ENCODE measurements at regions not wholly inside any gene's neighbourhood (a gene's known extent, or its start where the extent isn't known, plus 50 kb on each side); places are given as distances from the start of the nearest gene placed in this dataset.
"Not testable (repeated sequence)": the region's sequence is repeated elsewhere in the genome, so short reads cannot be mapped to it uniquely, and the experiment has no call there.

DNA sequence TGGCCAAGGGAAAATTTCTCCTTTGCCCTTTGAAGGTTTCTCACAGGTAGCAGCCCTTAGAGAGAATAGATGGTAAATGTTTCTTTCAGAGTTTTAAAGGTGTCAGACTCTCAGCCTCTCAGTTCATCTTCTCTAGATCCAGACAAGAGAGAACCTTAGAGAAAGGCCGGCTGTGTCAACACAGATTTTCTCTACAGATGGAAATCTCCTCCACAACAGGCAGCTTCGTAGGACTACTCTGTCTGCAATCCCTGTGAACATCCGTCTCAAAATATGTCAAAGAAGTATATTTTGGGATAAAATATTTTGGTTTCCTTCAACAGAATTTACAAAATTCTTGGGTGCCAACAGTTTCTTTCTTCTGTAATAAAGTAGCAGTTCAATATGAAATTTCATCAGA lies 282.1 kb upstream of the POU1F1 start:
- ChIA-PET CTCF (no interaction called here), POLR2A (no interaction called here)
- no peaks in the 10 kb centered on the region for H3K27me3 Mint-ChIP-seq
- no peak overlapping the region for H3K27ac Mint-ChIP-seq
- DNase-seq: no peak
- H3K4me1 Mint-ChIP-seq: no peaks in the 10 kb centered on the region
- no peaks in the 10 kb centered on the region for H3K36me3 Mint-ChIP-seq (ENCODE audit: low read depth)
- no peak overlapping the region for H3K4me3 Mint-ChIP-seq
- no peaks in the 10 kb centered on the region for H3K9me3 Mint-ChIP-seq

DNA sequence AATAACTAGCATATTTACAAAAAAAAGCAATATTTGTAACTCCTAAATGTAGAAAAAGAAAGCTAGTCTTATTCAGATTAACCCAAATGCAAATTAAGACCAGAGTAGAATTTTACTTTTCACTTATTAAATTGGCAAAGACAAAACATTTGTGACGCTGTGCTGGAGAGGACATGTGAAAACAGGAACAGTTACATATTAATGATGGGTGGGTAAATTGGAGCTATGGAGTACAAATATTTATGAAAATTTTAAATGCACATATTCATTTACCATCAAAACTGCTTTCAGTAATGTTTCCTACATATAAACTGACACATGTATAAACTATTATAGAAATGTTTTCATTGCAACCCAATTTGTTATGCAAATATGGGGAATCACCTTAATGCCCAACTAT lies 278.9 kb upstream of the POU1F1 start:
- Mint-ChIP-seq H3K27ac (no peak overlapping the region), H3K36me3 (ENCODE audit: low read depth) (no peaks in the 10 kb centered on the region), H3K4me3 (no peak overlapping the region), H3K4me1 (no peaks in the 10 kb centered on the region), H3K27me3 (no peaks in the 10 kb centered on the region), H3K9me3 (no peaks in the 10 kb centered on the region)
- no peak for DNase-seq
- ChIA-PET CTCF (no interaction called here), POLR2A (no interaction called here)

DNA sequence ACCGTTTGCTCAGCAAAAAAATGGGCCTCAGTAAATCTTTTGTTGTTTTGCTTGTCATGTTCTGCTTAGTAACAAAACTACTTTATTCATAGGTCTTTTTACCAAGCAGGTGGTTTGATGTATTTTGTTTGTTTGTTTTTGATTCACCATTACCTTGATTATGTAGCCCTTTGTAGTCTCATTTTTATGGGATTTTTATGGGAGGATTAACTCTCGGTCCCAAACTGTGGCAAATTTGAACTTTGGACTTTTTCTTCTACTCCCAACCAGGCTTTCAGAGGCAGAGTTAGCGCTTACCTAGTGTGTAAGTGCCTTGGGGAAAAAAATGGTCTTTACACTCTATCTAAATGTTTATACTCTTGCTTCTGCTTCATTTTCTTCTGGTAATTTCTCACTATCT lies 276.7 kb upstream of the POU1F1 start:
- H3K4me1 Mint-ChIP-seq: no peaks in the 10 kb centered on the region
- no peak overlapping the region for H3K4me3 Mint-ChIP-seq

DNA sequence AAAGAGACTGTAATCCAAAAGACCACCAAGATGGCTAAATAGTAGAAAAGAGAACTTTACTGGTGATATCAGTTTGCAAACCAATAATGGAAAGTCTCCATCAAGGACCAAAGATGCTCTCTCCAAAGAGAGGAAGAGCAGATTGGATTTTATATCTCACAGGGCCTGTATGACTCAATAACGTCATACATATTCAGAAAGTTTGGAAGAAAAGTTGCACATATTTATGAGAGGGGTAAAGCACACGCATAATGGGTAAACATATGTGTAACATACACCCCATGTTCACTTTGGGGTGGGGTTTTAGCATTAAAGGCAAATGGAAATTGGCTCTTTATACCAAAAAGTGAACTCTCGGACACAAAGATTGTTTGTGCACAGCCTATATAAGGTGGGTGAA lies 274.5 kb upstream of the POU1F1 start:
- Mint-ChIP-seq H3K36me3 (ENCODE audit: low read depth) (no peaks in the 10 kb centered on the region), H3K4me1 (no peaks in the 10 kb centered on the region), H3K27ac (no peak overlapping the region), H3K4me3 (no peak overlapping the region), H3K9me3 (no peaks in the 10 kb centered on the region), H3K27me3 (no peaks in the 10 kb centered on the region)
- POLR2A ChIA-PET: no interaction called here
- DNase-seq: no peak
- CTCF ChIA-PET: no interaction called here

More for the DNA sequence above, 276.7 kb upstream of the POU1F1 start:
- H3K27me3 Mint-ChIP-seq: no peaks in the 10 kb centered on the region
- no peaks in the 10 kb centered on the region for H3K9me3 Mint-ChIP-seq
- DNase-seq: no peak
- no peak overlapping the region for H3K27ac Mint-ChIP-seq
- CTCF ChIA-PET: no interaction called here
- POLR2A ChIA-PET: no interaction called here
- no peaks in the 10 kb centered on the region for H3K36me3 Mint-ChIP-seq (ENCODE audit: low read depth)

DNA sequence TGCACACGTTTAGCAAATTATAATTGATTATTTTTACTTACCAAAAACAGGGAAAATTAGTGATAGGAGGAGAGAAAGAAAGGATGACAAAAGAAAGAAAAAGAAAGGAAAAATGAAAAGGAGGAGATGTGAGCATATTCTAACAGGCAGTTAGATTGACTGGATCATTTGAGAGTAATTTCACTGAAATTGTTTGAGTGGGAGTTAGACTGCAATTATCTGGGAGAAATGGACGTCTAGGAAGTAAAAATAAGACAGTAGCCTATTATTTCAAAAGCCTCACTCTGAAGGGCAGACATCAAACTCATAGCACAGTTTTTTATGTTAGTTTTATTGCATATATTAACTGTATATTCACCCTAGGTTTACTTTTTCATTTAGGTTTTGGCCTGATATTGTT lies 272.8 kb upstream of the POU1F1 start:
- no peak overlapping the region for H3K27ac Mint-ChIP-seq
- CTCF ChIA-PET: no interaction called here
- H3K9me3 Mint-ChIP-seq: no peaks in the 10 kb centered on the region
- no peaks in the 10 kb centered on the region for H3K4me1 Mint-ChIP-seq
- DNase-seq: no peak
- POLR2A ChIA-PET: no interaction called here
- H3K36me3 Mint-ChIP-seq (ENCODE audit: low read depth): no peaks in the 10 kb centered on the region
- no peak overlapping the region for H3K4me3 Mint-ChIP-seq
- H3K27me3 Mint-ChIP-seq: no peaks in the 10 kb centered on the region

DNA sequence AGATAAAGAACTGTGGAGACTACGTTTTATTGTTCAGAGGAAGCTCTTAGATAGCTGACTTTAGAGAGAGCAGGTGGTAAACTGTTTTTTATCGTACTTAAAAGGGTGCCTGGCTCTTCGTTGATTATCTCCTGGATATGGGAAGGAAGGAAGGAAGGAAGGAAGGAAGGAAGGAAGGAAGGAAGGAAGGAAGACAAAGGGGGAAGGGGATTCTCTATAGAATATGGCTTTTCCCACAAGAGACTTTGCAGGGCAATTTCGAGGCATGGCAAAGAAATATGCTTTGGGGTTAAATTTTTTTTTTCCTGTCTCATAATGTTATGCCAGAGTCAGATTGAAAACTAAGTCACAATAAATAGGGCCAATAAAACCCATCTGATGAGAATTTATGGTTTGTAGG lies 271.9 kb upstream of the POU1F1 start:
- Mint-ChIP-seq H3K4me3 (no peak overlapping the region), H3K9me3 (no peaks in the 10 kb centered on the region), H3K4me1 (no peaks in the 10 kb centered on the region), H3K36me3 (ENCODE audit: low read depth) (no peaks in the 10 kb centered on the region), H3K27ac (no peak overlapping the region), H3K27me3 (no peaks in the 10 kb centered on the region)
- DNase-seq: no peak
- CTCF ChIA-PET: no interaction called here
- POLR2A ChIA-PET: no interaction called here

DNA sequence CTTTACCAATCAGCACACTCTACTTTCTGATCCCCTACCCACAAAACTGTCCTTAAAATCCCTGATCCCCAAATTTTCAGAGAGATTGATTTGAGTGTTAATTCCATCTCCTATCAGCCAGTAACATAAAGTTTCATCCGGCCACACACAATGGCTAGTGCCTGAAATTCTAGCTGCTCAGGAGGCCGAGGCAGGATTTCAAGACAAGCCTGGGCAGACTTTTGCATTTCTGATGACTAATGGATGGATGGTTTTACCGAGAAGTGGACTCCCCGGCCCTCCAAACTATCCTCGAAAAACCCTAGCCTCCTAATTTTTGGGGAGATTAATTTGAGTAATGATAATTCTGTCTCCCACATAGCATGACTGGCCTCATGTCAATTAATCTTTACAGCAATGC lies 269.8 kb upstream of the POU1F1 start:
- no peak overlapping the region for H3K4me3 Mint-ChIP-seq
- no peak overlapping the region for H3K27ac Mint-ChIP-seq
- CTCF ChIA-PET: no interaction called here
- POLR2A ChIA-PET: no interaction called here
- H3K9me3 Mint-ChIP-seq: no peaks in the 10 kb centered on the region
- H3K4me1 Mint-ChIP-seq: no peaks in the 10 kb centered on the region
- H3K27me3 Mint-ChIP-seq: no peaks in the 10 kb centered on the region
- no peaks in the 10 kb centered on the region for H3K36me3 Mint-ChIP-seq (ENCODE audit: low read depth)
- no peak for DNase-seq

DNA sequence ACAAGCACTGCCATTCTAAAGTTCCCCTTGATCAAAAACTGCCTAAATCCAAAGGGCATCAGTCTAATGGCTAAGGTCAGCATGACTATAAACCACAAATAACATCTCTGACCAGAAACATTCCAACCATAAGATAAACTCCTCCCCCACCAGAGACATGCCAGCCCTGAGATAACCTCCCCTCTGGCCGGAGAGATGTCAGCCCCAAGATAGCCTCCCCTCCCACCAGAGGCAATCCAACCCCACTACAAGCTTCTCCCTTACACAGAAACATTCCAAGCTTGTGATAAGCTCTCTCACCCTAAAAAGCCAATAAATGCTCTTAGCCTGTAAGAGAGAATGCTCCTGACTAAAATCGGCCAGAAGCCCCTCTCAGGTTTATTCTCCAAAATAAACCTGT lies 267.0 kb upstream of the POU1F1 start:
- H3K4me3 Mint-ChIP-seq; H3K27me3 Mint-ChIP-seq; H3K9me3 Mint-ChIP-seq; H3K27ac Mint-ChIP-seq; DNase-seq; H3K36me3 Mint-ChIP-seq (ENCODE audit: low read depth); POLR2A ChIA-PET; CTCF ChIA-PET; H3K4me1 Mint-ChIP-seq: not testable (repeated sequence)

DNA sequence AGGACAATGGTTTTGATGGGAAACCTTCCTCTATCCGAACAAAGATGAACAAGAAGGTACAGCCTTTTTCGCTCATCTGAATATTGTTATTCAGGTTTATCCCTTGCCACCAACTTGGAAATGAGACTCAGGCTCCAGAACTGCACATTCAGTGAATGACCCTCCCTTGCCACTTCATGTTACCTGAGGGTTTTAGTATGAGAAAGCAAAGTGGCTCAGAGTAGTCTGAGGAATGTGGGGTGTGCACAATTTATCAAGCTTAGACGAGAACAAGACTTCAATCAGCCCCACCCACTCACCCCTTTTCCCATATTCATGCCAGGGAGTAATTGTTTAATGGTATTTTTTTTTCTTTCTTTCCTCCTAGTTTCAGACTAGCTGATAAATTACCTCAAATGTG lies 265.3 kb upstream of the POU1F1 start:
- ChIA-PET CTCF (no interaction called here), POLR2A (no interaction called here)
- Mint-ChIP-seq H3K36me3 (ENCODE audit: low read depth) (no peaks in the 10 kb centered on the region), H3K4me3 (no peak overlapping the region), H3K27me3 (no peaks in the 10 kb centered on the region), H3K9me3 (no peaks in the 10 kb centered on the region), H3K4me1 (no peaks in the 10 kb centered on the region), H3K27ac (no peak overlapping the region)
- no peak for DNase-seq

DNA sequence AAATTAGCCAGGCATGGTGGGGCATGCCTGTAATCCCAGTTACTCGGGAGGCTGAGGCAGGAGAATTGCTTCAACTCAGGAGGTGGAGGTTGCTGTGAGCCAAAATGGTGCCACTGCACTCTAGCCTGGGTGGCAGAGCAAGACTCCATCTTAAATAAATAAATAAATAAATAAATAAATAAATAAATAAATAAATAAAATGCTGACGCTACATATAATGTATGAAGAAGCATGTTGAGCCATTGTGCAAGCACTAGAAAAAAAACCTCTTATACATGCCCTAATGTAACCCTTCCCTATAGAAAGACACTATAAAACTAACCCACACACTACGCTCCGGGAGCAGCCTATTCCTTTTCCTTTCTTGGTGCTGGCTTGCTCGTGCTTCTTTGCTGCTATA lies 262.3 kb upstream of the POU1F1 start:
- H3K4me1 Mint-ChIP-seq, H3K27me3 Mint-ChIP-seq, POLR2A ChIA-PET: not testable (repeated sequence)

DNA sequence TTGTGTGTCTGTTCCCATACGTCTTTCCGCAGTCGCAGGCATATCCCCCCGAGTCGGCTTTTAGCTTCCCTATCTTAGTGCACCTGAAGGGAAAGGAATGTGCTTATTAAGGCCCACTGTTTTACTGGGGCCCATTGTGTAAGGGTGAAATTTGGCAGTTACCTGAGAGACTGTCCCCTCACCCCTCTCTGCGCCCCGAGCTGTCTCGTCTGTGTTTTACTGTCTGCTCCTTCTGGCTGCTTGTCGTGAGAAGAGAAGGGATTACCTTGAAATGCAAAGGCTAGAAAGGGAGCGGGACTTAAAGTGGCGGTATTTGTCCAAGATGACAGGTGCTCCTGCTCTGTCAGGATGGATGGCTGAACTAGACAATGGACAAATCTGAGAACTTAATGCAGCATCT lies 233.0 kb upstream of the POU1F1 start:
- ChIA-PET CTCF (no interaction called here), POLR2A (no interaction called here)
- H3K27ac Mint-ChIP-seq: no peak overlapping the region
- no peak overlapping the region for H3K4me3 Mint-ChIP-seq
- H3K36me3 Mint-ChIP-seq (ENCODE audit: low read depth): no peaks in the 10 kb centered on the region
- no peak for DNase-seq
- no peaks in the 10 kb centered on the region for H3K27me3 Mint-ChIP-seq
- H3K9me3 Mint-ChIP-seq: no peaks in the 10 kb centered on the region
- H3K4me1 Mint-ChIP-seq: no peaks in the 10 kb centered on the region

More for the DNA sequence above, 262.3 kb upstream of the POU1F1 start:
- H3K27ac Mint-ChIP-seq; H3K9me3 Mint-ChIP-seq; DNase-seq; H3K36me3 Mint-ChIP-seq (ENCODE audit: low read depth); H3K4me3 Mint-ChIP-seq; CTCF ChIA-PET: not testable (repeated sequence)

DNA sequence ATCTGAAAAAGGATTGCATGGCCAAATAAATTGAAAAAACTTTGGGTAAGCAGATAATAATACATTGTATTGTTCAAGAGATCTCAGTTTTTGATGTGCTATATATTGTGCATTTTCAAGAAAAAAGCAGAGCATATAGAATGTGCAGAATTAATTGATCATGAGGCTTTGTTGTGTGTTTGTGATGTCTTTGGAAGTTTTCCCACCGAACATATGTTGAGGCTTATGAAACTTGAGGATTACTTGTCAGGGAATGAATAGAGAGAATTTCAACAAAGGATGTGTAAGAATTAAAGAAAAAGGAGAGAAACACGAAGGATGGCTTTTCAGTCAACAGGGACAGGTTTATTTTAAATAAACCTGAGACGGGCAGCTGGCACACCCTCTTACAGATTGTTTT lies 232.5 kb upstream of the POU1F1 start:
- Mint-ChIP-seq H3K4me1 (no peaks in the 10 kb centered on the region), H3K9me3 (no peaks in the 10 kb centered on the region), H3K27ac (no peak overlapping the region), H3K4me3 (no peak overlapping the region), H3K27me3 (no peaks in the 10 kb centered on the region), H3K36me3 (ENCODE audit: low read depth) (no peaks in the 10 kb centered on the region)
- ChIA-PET CTCF (no interaction called here), POLR2A (no interaction called here)
- DNase-seq: no peak

DNA sequence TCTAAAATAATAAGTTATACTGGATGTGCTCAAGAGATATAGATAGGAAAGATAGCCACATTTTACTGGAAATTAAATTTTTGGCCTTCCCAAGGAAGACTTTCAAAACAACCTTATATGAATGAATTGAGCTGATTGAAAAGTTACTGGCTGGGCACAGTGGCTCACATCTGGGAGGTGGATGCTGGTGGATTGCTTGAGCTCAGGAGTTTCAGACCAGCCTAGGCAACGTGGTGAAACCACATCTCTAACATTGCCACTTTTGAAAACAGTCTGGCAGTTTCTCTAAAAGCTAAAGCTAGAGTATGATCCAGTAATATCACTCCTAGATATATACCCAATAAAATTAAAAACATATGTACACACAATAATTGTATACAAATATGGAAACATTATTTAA lies 231.4 kb upstream of the POU1F1 start:
- no peak overlapping the region for H3K27ac Mint-ChIP-seq
- DNase-seq: no peak
- H3K27me3 Mint-ChIP-seq: no peaks in the 10 kb centered on the region
- POLR2A ChIA-PET: no interaction called here
- no peaks in the 10 kb centered on the region for H3K4me1 Mint-ChIP-seq
- CTCF ChIA-PET: no interaction called here
- H3K36me3 Mint-ChIP-seq (ENCODE audit: low read depth): no peaks in the 10 kb centered on the region
- H3K4me3 Mint-ChIP-seq: no peak overlapping the region
- no peaks in the 10 kb centered on the region for H3K9me3 Mint-ChIP-seq

DNA sequence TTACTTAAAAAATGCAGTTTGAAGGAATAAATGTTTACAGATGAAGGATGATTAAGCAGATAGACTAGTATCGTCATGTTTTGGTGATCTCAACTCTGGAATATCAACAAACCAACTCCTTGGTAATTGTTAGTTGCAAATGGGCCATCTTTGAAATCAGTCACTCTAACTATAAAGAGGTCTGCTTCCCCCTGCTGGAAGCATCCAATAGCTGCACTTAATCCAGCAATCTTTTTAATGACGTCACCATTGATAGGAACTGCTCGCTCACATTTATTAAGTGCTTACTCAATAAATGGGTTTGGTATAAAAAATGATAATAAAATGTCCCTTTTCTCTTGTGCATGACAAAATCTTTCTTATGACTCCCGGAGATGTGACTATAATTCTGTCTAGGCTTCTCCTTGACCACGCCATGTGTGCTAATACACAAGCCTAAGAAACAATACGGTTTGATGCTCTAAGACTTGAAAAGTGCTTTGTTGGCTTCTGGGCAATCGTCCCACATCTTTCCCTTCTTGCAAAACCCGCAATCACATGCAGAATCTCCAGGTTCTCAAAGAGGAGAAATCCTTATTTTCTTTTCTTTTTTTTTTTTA lies 227.6 kb upstream of the POU1F1 start:
- Mint-ChIP-seq H3K27ac (no peak overlapping the region), H3K36me3 (ENCODE audit: low read depth) (no peaks in the 10 kb centered on the region), H3K4me1 (no peaks in the 10 kb centered on the region), H3K27me3 (no peaks in the 10 kb centered on the region), H3K9me3 (no peaks in the 10 kb centered on the region), H3K4me3 (no peak overlapping the region)
- CTCF ChIA-PET: interaction anchor here (1.5 to 2.8 kb wide), 2 partner anchors 153 to 245 kb away, joined by 4 to 11 read pairs; no protein-coding TSS in a partner anchor
- no peak for DNase-seq
- POLR2A ChIA-PET: no interaction called here

DNA sequence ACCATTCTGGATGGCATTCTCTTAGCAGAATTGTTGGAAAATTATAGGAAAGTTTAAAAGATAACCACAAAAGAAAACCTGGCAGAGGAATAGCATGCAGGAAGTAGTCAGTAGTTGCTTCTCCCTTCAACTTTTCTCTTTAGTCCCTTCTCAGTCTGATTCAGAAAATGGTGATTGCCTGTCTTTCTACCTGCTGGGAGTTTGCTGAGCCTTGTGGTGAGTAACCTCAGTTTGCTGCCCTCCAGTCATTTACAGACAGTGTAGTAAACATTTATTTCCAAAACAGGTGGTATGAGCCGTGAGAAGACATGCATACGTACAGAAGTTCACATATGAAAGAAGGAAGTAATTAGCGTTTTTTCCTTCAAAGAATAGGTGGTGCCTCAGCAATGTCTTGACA lies 224.7 kb upstream of the POU1F1 start:
- Mint-ChIP-seq H3K27me3 (no peaks in the 10 kb centered on the region), H3K4me3 (no peak overlapping the region), H3K36me3 (ENCODE audit: low read depth) (no peaks in the 10 kb centered on the region), H3K9me3 (no peaks in the 10 kb centered on the region), H3K4me1 (no peaks in the 10 kb centered on the region), H3K27ac (no peak overlapping the region)
- ChIA-PET CTCF (no interaction called here), POLR2A (no interaction called here)
- DNase-seq: no peak

Measured in activated CD4-positive, alpha-beta memory T cell treated with anti-CD3 and anti-CD28 coated beads, Interleukin-2, amount 10 ng/mL, durations not matched to agents 7 days and 5 days (primary cell).